HG03139 (cell line): ENCODE measurements at regions not wholly inside any gene's neighbourhood (a gene's known extent, or its start where the extent isn't known, plus 50 kb on each side); places are given as distances from the start of the nearest gene placed in this dataset.
"Not testable (repeated sequence)": the region's sequence is repeated elsewhere in the genome, so short reads cannot be mapped to it uniquely, and the experiment has no call there.

Experiments used
- ATAC-seq: cut with Tn5 transposase; IDR thresholded peaks from one replicate; pipeline ENCODE4 v1.9.1; 2021; ENCODE audit not compliant: unreplicated experiment

DNA sequence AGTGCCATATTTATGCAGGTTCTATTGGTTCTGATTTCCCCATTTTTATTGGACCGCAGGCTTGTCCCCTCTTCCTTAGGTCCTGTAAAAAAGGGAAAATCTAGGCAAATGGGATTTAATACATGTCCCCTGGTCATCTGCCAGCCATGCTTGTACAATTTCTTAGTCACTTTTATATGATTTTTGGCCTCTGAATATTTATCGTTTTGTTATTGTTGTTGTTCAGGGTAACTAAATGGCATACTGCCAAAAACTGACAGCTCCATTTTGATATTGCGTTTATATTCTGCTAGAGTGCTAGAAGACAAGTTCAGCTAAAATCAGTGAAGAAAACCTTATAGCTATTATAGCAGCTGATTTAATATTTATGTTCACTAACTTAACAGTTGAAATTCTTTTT is 770.2 kb upstream of the FAM174A start:
- ATAC-seq: no peak

DNA sequence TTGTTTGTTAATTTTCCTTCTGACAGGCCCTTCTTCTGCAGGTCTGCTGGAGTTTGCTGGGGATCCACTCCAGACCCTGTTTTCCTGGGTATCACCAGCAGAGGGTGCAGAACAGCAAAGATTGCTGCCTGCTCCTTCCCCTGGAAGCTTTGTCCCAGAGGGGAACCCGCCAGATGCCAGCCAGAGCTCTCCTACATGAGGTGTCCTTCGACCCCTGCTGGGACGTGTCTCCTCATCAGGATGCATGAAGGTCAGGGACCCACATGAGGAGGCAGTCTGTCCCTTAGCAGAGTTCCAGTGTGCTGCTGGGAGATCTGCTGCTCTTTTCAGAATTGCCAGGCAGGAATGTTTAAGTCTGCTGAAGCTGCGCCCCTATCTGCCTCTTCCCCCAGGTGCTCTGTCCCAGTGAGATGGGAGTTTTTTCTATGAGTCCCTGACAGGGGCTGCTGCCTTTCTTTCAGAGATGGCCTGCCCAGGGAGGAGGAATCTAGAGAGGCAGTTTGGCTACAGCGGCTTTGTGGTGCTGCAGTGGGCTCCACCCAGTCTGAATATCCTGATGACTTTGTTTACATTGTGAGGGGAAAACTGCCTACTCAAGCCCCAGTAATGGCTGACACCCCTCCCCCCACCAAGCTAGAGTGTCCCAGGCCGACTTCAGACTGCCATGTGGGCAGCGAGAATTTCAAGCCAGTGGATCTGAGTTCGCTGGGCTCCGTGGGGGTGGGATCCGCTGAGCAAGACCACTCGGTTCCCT is 772.0 kb upstream of the FAM174A start:
- no peak for ATAC-seq

DNA sequence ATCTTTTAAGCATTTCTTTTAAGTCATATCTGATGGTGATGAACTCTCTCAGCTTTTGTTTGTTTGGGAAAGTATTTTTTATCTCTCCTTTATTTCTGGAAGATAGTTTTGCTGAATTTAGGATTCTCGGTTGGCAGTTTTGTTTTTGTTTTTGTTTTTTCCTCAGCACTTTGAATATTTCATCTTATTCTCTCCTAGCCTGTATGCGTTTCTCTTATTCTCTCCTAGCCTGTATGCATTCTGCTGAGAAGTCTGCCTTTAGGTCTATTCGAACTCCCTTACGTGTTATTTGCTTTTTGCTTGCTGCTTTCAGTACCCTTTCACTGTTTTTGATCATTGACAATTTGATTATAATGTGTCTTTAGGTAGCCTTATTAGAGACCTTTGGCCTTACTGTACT is 787.8 kb upstream of the FAM174A start:
- no peak for ATAC-seq

DNA sequence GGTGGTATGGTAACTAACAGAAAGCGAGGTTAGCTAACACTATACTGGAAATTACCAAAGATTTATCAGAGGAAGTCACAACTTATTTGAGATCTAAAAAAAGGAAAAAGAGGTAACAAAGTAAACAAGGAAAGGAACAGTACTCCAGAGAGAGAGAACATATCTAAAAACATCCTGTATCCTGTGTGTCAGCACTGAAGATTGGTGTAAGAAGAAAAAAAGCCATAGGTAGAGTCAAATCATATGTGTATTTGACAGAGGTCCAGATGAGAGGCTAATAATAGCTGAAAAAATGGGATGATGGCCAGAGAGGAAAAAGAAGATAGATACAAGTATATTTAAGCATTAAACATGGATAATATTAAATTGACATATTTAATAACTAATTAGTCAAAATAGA is 802.0 kb upstream of the FAM174A start:
- ATAC-seq: not testable (repeated sequence)

DNA sequence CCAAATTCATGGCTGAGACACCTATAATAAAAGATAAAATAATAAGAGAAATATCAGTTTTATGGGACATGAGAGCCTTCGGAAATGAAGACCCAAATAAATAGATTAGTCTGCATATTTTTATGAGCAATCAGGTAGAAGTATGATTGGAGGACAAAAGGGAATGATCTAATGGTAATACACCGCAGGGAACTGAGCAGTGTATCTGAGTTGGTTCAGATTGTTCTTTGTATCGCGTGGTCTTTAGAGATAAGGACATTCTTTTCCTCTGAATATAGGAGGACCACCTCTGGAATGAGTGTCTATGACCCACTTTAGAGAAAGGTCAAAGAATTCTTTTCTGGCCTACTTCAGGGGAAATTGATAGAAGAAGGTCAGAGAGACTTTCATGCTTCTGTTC is 801.8 kb upstream of the CHD1 start:
- not testable (repeated sequence) for ATAC-seq

DNA sequence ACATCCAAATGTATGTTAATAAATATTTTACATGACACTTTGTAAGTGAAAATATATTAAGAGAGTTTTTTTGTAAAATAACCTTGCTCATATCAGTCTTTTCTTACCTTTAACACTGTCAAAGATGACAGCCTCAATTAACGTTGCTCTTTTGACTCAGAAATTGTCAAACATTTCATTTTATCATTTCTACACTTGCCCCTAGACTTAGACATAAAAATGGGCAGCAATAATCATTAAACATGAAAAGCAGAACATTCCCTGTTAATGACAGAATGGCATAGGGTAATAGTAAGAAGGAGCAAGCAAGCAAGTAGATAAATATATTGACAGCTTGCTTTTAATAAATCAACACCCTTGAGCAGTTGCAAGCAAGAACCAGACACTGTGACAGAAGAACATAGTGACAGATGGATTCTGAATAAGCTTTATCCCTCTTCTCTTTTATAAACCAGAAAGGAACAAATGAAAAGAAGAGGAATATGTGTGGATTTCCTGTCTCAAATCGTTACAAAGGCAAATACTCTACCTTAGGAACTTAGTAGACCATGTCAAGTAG is 796.0 kb upstream of the CHD1 start:
- ATAC-seq: no peak

DNA sequence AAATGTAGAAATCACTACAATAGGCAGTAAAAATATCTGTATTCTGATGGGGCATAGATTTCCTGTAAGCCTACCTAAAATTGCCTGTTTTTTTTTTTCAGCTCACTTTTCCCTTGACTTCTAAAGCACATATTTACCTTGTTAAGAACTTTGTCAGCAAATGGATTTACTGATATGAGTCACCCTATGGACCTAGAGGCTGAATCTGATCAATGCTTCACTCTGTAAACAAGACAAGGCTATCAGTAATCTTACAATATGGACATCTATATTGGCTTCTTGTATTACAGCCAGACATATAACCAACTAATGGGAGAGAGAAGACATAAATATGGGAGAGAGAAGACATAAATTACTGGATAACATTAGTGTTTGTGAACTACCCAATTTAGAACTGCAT is 792.7 kb upstream of the CHD1 start:
- no peak for ATAC-seq

DNA sequence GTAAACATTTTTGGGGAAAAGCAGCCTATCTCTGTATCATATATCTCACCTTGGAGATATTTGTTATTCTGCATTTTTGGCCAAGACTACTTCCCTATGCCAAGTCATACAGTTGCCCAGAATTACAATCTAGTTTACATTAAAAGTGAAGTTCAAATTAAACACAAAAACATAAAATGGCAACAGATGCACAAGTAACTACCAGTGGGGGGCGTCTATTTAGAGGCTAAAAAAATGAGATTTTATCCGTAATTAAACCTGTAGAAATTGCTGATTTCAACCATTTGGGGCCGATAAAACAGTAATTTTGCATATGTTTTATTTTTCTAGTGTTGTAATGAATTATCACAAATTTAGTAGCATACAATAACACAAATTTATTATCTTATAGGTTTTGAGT is 787.1 kb upstream of the CHD1 start:
- no peak for ATAC-seq

DNA sequence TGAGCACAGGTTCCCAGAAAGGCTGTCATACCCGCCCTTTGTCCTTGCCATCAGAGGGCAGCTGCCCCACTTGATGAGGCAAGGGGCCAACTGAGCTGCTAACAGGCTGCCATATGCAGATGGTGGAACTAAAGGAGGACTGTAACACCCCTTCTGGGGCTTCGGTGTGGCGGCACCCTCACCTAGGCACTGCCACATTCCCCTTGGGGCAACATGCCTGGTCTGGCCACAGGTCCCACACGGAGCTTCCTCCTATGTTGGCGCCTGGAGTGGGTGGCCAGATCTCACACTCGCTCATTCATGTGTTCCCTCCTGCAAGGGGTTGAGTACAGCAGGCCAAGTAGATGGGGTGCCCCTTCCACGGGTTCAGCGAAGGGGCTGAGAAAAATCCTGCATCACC is 777.4 kb upstream of the CHD1 start:
- no peak for ATAC-seq

DNA sequence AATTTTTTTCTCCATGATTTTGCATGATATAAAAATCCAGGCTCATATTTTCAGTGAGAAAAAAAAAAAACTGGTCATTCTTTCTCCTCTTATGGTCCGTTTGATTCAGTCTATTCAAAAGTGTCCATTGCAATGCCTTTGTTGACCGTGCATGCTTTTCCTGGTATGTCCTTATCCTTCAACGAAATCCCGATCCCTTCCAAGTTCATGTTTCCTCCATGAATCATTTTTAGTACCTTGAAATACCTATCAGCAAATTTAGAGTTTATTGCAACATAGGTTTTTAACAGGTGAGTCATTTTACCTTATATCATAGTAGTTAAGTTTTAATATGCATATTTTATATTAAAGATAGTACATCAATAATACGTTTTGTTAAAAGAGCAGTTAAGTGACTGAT is 773.8 kb upstream of the CHD1 start:
- no peak for ATAC-seq

DNA sequence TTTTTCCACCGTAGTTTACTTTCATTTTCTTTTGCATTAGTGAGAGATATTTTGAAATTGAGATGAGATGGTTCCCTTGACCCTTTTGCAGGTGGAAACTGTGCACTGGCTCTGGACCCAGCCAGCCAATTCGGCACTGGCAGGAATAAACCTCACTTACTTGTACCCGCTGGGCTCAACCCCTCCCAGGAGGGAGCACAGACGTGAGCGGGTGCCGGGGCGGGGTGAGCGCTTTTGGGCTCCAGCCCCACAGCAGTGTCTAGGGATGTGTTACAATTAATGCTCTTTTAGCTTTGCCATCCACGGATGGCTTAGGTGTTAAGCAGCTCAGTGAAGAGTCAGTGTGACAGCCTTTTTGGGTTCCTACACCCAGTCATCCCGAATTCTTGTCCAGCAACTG is 766.1 kb upstream of the CHD1 start:
- no peak for ATAC-seq

DNA sequence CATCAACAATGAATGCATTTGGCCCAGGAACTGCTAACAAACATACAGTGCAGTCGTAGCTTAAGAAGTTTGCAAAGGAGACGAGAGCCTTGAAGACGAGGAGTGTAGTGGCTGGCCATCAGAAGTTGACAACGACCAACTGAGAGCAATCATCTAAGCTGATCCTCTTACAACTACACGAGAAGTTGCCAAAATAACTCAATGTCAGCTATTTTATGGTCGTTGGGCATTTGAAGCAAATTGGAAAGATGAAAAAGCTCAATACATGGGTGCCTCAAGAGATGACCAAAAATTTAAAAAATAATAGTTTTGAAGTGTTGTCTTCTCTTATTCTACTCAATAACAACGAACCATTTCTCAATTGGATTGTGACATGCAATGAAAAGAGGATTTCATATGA is 757.7 kb upstream of the CHD1 start:
- ATAC-seq: no peak

DNA sequence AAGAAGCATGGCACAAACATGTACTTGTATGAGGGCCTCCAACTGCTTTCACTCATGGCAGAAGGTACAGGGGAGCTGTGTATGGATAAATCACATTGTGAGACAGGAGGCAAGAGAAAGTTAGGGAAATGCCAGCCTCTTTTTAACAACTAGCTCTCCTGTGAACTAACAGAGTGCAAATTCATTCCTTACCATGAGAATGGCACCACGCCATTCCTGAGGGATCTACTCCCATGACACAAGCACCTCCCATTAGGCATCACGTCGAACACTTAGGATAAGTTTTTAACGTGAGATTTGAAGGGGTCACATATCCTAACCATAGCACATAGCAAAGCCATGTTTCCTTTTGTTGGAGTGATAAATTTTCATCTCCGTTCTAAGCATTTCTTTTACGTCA is 747.2 kb upstream of the CHD1 start:
- ATAC-seq: no peak

DNA sequence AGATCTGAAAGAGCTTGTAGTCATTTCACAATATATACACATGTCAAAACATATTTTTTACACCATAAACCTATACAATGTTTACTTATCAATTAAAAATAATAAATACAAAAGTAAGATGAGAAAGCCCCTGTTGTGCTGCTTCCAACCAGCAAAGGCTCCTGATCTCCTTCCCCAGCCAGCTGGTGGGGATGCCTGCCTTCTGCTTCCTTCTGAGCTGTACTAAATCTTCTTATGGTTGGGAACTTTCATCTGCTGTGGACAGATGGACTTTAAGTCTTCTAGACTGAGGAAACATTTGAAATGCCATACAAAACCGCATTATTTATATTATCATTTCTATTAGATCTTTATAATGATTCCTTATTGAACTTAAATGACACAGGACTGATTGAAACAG is 745.3 kb upstream of the CHD1 start:
- no peak for ATAC-seq

DNA sequence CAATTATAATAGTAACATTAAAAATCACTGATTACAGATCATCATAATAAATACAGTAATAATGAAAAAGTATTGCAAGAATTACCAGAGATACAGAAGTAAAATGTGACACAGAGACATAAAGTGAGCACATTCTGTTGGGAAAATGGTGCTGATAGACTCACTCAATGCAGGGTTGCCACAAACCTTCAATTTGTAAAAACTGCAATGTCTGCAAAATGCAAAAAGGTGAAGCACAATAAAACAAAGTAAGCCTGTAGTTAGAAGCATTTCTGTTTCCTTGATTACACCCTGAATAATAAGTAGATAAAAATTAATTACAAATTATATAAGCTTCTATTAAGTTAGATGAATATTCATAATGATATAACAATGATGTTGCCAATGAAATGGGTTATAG is 736.2 kb upstream of the CHD1 start:
- ATAC-seq: no peak

DNA sequence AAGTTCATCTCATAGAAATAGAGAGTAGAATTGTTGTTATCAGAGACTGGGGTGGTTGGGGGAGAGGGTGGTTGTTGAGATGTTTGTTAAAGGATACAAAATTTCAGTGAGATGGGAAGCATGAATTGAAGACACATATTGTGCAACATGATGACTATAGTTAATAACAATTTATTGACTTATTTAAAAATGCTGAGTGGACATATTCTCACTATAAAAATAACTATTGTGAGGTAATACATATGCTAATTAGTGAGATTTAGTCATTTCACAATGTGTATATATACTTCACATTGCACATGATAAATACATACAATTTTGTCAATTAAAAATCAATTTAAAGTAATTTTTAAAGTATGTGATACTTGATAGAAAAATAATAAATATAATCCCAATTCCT is 722.5 kb upstream of the CHD1 start:
- ATAC-seq: no peak

DNA sequence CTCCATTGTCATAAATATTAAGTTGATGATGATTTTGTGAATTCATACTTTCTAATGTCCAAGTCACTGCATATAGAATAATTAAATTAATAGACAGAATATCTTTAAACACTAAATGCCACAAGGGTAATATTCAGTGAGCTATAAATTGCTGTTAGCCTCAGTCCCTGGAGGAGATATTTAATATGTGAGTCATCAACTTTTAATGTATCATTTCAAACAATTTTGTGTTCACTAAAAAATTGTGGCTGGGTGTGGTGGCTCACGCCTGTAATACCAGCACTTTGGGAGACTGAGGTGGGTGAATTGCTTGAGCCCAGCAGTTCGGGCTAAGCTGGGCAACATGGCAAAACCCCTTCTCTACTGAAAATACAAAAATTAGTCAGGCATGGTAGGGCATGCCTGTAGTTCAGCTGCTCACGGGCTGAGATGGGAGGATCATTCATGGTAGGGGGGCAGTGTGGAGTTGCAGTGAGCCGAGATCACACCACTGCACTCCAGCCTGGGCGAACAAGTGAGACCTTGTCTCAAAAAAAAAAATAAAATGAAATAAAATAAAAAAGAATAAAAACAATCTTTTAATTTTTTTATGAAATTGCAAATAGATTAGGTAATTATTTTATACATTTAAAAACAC is 717.3 kb upstream of the CHD1 start:
- no peak for ATAC-seq

DNA sequence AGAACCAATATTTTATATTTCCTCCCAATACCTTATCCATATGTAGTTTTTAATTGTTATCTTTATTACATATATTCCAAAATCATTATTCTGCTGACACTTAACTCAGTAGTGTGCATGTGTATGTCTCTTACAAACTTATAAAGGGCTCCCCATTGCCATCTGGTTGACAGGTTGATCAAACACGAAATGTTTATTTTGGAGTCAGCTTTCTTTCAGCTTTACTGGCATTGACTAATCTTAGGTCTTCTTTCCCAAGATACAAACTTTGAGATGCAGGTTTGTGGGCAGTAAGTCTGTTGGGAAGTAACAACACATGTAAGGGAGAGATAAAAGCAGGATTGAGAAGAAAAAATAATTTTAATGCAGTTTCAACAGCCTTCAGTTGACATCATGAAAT is 716.0 kb upstream of the CHD1 start:
- no peak for ATAC-seq

DNA sequence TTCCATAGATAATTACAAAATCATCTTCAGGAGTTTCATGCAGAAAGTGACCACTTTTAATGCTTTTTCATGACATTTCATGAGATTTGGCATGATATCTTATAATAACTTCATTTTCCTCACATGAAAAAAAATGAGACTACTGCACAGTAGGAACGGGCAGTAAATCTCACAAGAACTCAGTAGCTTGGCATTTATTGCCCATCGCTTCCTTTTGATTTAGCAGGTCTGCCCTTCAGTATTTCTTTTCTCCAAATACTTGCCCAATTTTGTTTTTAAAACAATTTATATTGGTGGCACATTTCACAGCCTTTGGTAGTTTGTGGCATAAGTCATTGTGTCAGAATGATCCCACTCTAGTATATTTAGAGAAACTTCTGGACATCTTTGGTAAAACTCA is 711.8 kb upstream of the CHD1 start:
- ATAC-seq: no peak

DNA sequence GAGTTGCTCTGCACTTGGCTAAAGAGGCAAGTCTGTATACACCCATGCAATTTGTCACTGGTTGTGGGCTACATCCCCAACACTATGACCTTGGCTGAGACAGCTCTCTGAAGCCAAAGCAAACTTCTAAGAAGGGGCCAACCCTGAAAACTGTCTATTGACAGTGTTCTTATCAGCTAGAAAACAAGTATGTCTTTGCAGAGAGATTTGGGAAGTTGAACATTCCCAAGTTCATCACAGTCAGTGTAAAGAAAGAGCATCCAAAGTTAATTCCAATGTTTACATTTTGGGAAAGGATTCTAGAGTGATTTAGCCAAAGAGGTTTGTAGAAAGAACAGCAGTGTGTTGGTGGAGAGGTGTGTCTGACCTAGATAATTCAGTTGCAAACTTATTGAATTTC is 711.1 kb upstream of the CHD1 start:
- no peak for ATAC-seq

DNA sequence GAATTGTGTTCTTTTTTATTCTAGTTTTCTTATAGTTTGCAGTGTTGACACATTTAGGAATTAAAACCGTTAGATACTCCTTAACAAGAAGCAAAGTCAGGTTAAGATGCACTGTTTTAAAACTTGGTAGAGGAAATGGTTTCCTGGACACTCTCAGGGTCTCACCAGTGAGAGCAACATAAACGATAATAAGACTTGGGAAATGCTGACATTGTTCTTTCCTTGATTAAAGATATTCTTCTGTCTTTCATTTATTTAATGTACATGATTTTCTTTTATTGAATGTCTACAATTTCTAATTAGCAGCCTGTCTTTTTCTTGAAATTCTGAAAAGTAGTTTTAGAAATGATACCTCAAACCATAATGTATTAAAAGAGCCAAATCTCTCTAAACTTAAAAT is 707.9 kb upstream of the CHD1 start:
- no peak for ATAC-seq

DNA sequence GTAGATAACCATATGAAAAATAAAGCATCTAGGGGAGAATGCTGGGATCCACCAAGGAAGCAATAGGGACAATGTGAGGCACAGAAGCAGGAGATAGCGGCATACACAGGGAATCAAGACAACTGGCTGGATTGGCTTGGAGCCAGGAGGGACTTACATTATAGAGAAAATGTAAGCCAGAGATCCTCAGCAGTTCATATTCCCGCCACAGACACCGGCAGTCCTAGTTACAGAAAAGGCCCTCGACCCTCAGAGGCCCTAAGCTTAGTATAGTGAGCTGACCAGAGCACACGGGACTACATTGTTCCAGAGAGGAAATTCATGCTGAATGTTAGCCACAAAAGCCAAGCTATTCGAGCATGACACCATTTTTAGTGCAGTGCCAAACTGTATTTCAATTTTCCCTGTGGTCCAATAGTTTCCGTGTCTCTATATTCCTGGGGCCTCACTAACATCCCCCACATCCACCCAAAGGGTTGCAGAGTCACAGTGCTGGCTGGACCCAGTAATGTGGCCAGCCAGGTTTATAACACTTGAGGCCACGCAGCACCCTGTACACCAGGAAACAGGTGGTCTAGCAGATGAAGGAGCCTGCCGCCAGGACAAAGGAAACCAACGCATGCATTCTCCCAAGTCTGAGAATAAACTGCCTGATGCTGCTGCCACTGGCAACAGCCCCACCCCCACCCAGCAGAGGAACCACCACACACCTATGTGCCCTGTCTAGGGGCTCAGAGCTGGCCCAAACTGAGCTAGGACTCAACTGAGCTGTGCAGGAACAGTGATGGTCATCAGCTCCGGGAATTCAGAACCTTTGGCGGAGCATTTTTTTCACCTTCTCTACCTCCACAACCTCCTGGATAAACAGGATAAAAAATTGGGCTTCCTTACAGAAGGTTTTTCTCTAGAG is 693.2 kb upstream of the CHD1 start:
- no peak for ATAC-seq
